GM18909 (cell line): ENCODE measurements at regions not wholly inside any gene's neighbourhood (a gene's known extent, or its start where the extent isn't known, plus 50 kb on each side); places are given as distances from the start of the nearest gene placed in this dataset.

ENCODE experiments used
- ATAC-seq: cut with Tn5 transposase; IDR thresholded peaks from one replicate; pipeline ENCODE4 v1.9.1; 2021; ENCODE audit warnings: mild to moderate bottlenecking; ENCODE audit not compliant: unreplicated experiment, poor library complexity

GRCh38 chr3:193779933-193780332, 186.9 kb downstream of the OPA1 start:
- ATAC-seq, result no peak

GRCh38 chr3:193780397-193780796, 187.4 kb downstream of the OPA1 start:
- no peak for ATAC-seq

GRCh38 chr3:193780810-193781478, 187.9 kb downstream of the OPA1 start:
- ATAC-seq, result no peak

- no peak for ATAC-seq
These were observed 189.3 kb downstream of the OPA1 start for GRCh38 chr3:193782276-193782647.

- ATAC-seq, result no peak
These were observed 189.7 kb downstream of the OPA1 start for GRCh38 chr3:193782747-193783146.

- ATAC-seq, result no peak
These were observed 190.3 kb downstream of the OPA1 start for GRCh38 chr3:193783166-193783896.

- no peak for ATAC-seq
These were observed 191.8 kb downstream of the OPA1 start for GRCh38 chr3:193784822-193785221.

GRCh38 chr3:193787496-193787870, 194.5 kb downstream of the OPA1 start:
- no peak for ATAC-seq

GRCh38 chr3:193788189-193788991, 195.4 kb downstream of the OPA1 start:
- ATAC-seq, result peak; percentile 78

- no peak for ATAC-seq
These were observed 196.4 kb downstream of the OPA1 start for GRCh38 chr3:193789455-193789854.

- no peak for ATAC-seq
These were observed 197.3 kb downstream of the OPA1 start for GRCh38 chr3:193790086-193790990.

GRCh38 chr3:193791041-193792032, 198.3 kb downstream of the OPA1 start:
- no peak for ATAC-seq

- no peak for ATAC-seq
These were observed 200.1 kb downstream of the OPA1 start for GRCh38 chr3:193793123-193793522.

- ATAC-seq, result no peak
These were observed 201.2 kb downstream of the OPA1 start for GRCh38 chr3:193794002-193794881.

- no peak for ATAC-seq
These were observed 202.2 kb downstream of the OPA1 start for GRCh38 chr3:193795062-193795690.

GRCh38 chr3:193796089-193796488, 203.1 kb downstream of the OPA1 start:
- ATAC-seq, result no peak

- no peak for ATAC-seq
These were observed 204.6 kb downstream of the OPA1 start for GRCh38 chr3:193797566-193797965.

GRCh38 chr3:193798051-193798450, 205.0 kb downstream of the OPA1 start:
- ATAC-seq, result no peak
